ENCODE measurements at regions not wholly inside any gene's neighbourhood (a gene's known extent, or its start where the extent isn't known, plus 50 kb on each side); places are given as distances from the start of the nearest gene placed in this dataset.

DNA sequence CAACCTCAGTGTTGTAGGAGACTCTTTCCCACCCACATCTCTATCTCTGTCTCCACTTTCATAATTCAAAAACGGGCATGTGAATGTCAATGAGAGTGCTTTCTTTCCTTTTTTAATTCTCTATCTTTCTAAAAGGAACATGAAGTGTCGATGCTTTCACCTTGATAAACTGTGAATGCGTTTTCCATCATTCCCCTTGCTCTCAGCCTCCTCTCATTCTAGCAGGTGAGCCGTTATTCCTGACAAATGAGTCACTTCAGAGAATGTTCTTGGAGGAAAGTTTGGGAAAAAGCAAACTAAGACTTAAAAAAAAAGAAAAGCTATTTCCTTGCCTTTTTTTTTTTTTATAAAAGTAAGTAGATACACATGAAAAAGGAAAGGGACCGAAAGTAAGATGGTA, 226.0 kb upstream of the C1orf87 start:
- H3K27me3 ChIP-seq (ENCODE audit: control insufficient read depth in 1 of 2, insufficient read depth in 2 of 2, low read length in 2 of 2): no peaks in the 10 kb centered on the region
- 80 to 84% methylated on average over 5 of the region's 5 CpGs for WGBS, 2 donors
- H3K4me3 ChIP-seq (ENCODE audit: low read depth in 1 of 2, low read length in 2 of 2): no peak overlapping the region
- H3K36me3 ChIP-seq (ENCODE audit: control insufficient read depth in 2 of 2, insufficient read depth in 2 of 2, low read length in 1 of 2): no peaks in the 10 kb centered on the region
- H3K9me3 ChIP-seq (ENCODE audit: control insufficient read depth in 2 of 2, insufficient read depth in 1 of 2, low read depth in 1 of 2, low read length in 1 of 2): no peaks in the 10 kb centered on the region
- no peaks in the 10 kb centered on the region for H3K4me1 ChIP-seq (ENCODE audit: control insufficient read depth in 2 of 2, insufficient read depth in 2 of 2, low read length in 1 of 2)
- H3K27ac ChIP-seq (ENCODE audit: low read depth in 2 of 2, low read length in 1 of 2): no peak overlapping the region

DNA sequence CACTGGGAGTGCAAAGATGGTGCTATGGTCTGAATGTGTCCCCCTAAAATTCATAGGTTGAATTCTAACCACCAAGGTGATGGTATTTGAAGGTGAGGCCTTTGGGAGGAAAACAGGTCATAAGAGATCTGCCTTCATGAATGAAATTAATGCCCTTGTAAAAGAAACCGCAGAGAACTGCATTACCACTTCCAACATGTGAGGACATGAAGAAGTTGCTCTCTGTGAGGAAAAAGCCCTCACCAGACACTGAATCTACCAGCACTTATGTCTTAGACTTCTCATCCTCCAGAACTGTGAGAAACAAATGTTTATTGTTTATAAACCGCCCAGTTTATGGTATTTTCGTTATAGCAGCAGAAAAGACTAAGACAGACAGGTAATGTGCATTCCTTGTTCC, 224.7 kb upstream of the C1orf87 start:
- Histone ChIP-seq H3K27ac (ENCODE audit: low read depth in 2 of 2, low read length in 1 of 2) (no peak overlapping the region), H3K9me3 (ENCODE audit: control insufficient read depth in 2 of 2, insufficient read depth in 1 of 2, low read depth in 1 of 2, low read length in 1 of 2) (no peaks in the 10 kb centered on the region), H3K36me3 (ENCODE audit: control insufficient read depth in 2 of 2, insufficient read depth in 2 of 2, low read length in 1 of 2) (no peaks in the 10 kb centered on the region), H3K4me3 (ENCODE audit: low read depth in 1 of 2, low read length in 2 of 2) (no peak overlapping the region), H3K27me3 (ENCODE audit: control insufficient read depth in 1 of 2, insufficient read depth in 2 of 2, low read length in 2 of 2) (no peaks in the 10 kb centered on the region), H3K4me1 (ENCODE audit: control insufficient read depth in 2 of 2, insufficient read depth in 2 of 2, low read length in 1 of 2) (no peaks in the 10 kb centered on the region)
- 75 to 77% methylated on average over 3 of the region's 3 CpGs for WGBS, 2 donors

DNA sequence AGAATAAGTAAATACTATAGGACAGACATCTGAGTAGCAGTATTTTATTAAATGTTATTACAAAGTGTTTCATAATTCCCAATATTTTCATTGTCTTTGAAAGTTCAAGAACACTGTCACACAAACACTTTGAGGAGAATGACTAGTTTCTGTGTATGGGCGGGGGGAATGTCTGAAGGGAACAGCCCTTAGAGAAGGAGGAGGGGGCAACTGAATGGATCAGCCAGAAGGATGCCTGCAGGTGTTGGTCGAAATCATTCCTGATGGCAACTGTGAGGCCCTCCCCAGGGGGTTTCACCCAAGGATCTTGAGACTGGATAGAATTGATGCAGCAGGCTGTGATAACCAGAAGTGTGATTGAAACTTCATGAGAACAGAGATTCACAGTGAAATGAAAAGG, 223.2 kb upstream of the C1orf87 start:
- Histone ChIP-seq H3K4me3 (ENCODE audit: low read depth in 1 of 2, low read length in 2 of 2) (no peak overlapping the region), H3K27ac (ENCODE audit: low read depth in 2 of 2, low read length in 1 of 2) (no peak overlapping the region), H3K4me1 (ENCODE audit: control insufficient read depth in 2 of 2, insufficient read depth in 2 of 2, low read length in 1 of 2) (no peaks in the 10 kb centered on the region), H3K36me3 (ENCODE audit: control insufficient read depth in 2 of 2, insufficient read depth in 2 of 2, low read length in 1 of 2) (no peaks in the 10 kb centered on the region), H3K9me3 (ENCODE audit: control insufficient read depth in 2 of 2, insufficient read depth in 1 of 2, low read depth in 1 of 2, low read length in 1 of 2) (no peaks in the 10 kb centered on the region), H3K27me3 (ENCODE audit: control insufficient read depth in 1 of 2, insufficient read depth in 2 of 2, low read length in 2 of 2) (no peaks in the 10 kb centered on the region)
- WGBS, 2 donors: 64 to 72% methylated on average over 2 of the region's 2 CpGs

DNA sequence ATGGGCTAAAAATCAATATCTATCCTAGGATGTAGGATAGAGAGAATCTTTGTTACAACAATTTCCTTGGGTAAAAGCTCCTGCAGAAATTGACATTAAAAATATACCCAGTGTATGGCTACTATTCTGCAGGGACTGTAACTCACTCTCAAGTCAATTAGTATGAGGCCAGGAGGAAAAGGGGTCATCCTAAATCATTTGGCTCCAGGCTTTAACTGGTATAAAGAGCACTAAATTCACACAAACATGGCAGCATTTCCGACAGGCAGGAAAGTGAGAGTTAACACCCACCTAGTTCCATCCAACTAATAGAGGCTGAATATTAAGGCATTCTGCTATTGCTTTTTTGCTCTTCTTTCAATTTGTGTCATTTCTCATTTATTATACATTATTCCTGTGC, 218.6 kb upstream of the C1orf87 start:
- H3K4me1 ChIP-seq (ENCODE audit: control insufficient read depth in 2 of 2, insufficient read depth in 2 of 2, low read length in 1 of 2): no peaks in the 10 kb centered on the region
- WGBS, 2 donors: 85 to 90% methylated on average over 1 of the region's 1 CpG
- no peak overlapping the region for H3K27ac ChIP-seq (ENCODE audit: low read depth in 2 of 2, low read length in 1 of 2)
- H3K27me3 ChIP-seq (ENCODE audit: control insufficient read depth in 1 of 2, insufficient read depth in 2 of 2, low read length in 2 of 2): no peaks in the 10 kb centered on the region
- no peaks in the 10 kb centered on the region for H3K36me3 ChIP-seq (ENCODE audit: control insufficient read depth in 2 of 2, insufficient read depth in 2 of 2, low read length in 1 of 2)
- no peaks in the 10 kb centered on the region for H3K9me3 ChIP-seq (ENCODE audit: control insufficient read depth in 2 of 2, insufficient read depth in 1 of 2, low read depth in 1 of 2, low read length in 1 of 2)
- H3K4me3 ChIP-seq (ENCODE audit: low read depth in 1 of 2, low read length in 2 of 2): no peak overlapping the region

DNA sequence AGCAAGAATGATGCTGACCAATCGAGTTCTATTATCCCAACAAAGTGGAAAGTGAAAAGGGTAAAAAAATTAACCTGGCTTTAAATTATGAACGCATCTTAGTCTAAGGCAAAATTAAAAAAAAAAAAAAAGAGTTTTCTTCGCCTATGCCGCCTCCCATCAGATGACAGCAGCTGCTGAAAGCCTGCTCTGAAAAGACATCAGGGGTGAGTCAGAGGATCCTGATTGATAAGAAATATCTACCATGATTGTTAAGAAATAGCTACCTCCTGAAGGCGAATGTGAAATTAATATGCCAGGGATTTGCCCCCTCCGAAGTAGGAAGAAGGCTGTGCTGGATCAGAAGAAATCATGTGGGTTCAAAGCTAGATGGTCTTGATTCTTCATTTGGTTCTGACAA, 216.8 kb upstream of the C1orf87 start:
- Histone ChIP-seq H3K27me3 (ENCODE audit: control insufficient read depth in 1 of 2, insufficient read depth in 2 of 2, low read length in 2 of 2) (no peaks in the 10 kb centered on the region), H3K4me1 (ENCODE audit: control insufficient read depth in 2 of 2, insufficient read depth in 2 of 2, low read length in 1 of 2) (no peaks in the 10 kb centered on the region), H3K36me3 (ENCODE audit: control insufficient read depth in 2 of 2, insufficient read depth in 2 of 2, low read length in 1 of 2) (no peaks in the 10 kb centered on the region), H3K4me3 (ENCODE audit: low read depth in 1 of 2, low read length in 2 of 2) (no peak overlapping the region), H3K27ac (ENCODE audit: low read depth in 2 of 2, low read length in 1 of 2) (no peak overlapping the region), H3K9me3 (ENCODE audit: control insufficient read depth in 2 of 2, insufficient read depth in 1 of 2, low read depth in 1 of 2, low read length in 1 of 2) (no peaks in the 10 kb centered on the region)
- WGBS, 2 donors: 89 to 91% methylated on average over 6 of the region's 6 CpGs

DNA sequence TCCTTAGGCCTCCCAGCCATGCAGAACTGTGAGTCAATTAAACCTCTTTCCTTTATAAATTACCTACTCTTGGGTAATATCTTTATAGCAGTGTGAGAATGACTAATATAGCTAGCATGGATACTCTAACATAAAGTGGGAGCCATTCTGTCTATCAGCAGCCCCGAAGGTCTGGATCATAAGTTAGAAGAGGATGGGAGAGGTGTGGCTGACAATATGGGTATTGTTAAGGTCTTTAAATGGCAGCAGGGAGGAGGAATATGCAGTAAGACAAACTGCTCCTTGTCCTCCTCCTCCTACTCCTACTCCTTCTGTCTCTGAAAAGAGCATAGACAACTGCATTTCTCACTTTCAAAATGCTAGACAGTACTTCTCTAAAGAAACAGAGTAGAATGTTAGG, 214.0 kb upstream of the C1orf87 start:
- WGBS, 2 donors: 90 to 95% methylated on average over 1 of the region's 1 CpG

DNA sequence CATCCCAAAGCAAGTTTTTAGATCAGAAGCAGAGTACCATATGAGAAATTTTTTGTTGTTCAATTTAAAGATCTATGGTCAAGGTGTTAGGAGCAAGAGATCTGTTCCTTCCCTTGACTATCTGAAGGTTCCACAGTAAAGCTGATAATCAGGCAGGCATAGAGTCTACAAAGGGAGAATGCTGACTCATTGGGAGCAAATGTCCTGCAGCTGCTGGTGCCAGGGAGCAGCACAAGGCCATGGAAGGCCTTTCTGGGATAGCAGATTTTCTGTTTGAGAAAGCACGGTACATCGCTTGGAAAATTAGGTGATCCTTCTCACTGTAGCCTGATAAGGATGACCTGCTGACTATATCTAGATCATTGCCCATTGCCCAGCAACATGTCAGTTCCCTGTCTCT, 210.1 kb upstream of the C1orf87 start:
- H3K9me3 ChIP-seq (ENCODE audit: control insufficient read depth in 2 of 2, insufficient read depth in 1 of 2, low read depth in 1 of 2, low read length in 1 of 2): no peaks in the 10 kb centered on the region
- H3K27me3 ChIP-seq (ENCODE audit: control insufficient read depth in 1 of 2, insufficient read depth in 2 of 2, low read length in 2 of 2): no peaks in the 10 kb centered on the region
- H3K36me3 ChIP-seq (ENCODE audit: control insufficient read depth in 2 of 2, insufficient read depth in 2 of 2, low read length in 1 of 2): no peaks in the 10 kb centered on the region
- H3K27ac ChIP-seq (ENCODE audit: low read depth in 2 of 2, low read length in 1 of 2): no peak overlapping the region
- 89 to 95% methylated on average over 2 of the region's 2 CpGs for WGBS, 2 donors
- H3K4me3 ChIP-seq (ENCODE audit: low read depth in 1 of 2, low read length in 2 of 2): no peak overlapping the region
- H3K4me1 ChIP-seq (ENCODE audit: control insufficient read depth in 2 of 2, insufficient read depth in 2 of 2, low read length in 1 of 2): no peaks in the 10 kb centered on the region

More for the DNA sequence above, 214.0 kb upstream of the C1orf87 start:
- Histone ChIP-seq H3K36me3 (ENCODE audit: control insufficient read depth in 2 of 2, insufficient read depth in 2 of 2, low read length in 1 of 2) (no peaks in the 10 kb centered on the region), H3K9me3 (ENCODE audit: control insufficient read depth in 2 of 2, insufficient read depth in 1 of 2, low read depth in 1 of 2, low read length in 1 of 2) (no peaks in the 10 kb centered on the region), H3K27me3 (ENCODE audit: control insufficient read depth in 1 of 2, insufficient read depth in 2 of 2, low read length in 2 of 2) (no peaks in the 10 kb centered on the region), H3K4me1 (ENCODE audit: control insufficient read depth in 2 of 2, insufficient read depth in 2 of 2, low read length in 1 of 2) (no peaks in the 10 kb centered on the region), H3K27ac (ENCODE audit: low read depth in 2 of 2, low read length in 1 of 2) (no peak overlapping the region), H3K4me3 (ENCODE audit: low read depth in 1 of 2, low read length in 2 of 2) (no peak overlapping the region)

DNA sequence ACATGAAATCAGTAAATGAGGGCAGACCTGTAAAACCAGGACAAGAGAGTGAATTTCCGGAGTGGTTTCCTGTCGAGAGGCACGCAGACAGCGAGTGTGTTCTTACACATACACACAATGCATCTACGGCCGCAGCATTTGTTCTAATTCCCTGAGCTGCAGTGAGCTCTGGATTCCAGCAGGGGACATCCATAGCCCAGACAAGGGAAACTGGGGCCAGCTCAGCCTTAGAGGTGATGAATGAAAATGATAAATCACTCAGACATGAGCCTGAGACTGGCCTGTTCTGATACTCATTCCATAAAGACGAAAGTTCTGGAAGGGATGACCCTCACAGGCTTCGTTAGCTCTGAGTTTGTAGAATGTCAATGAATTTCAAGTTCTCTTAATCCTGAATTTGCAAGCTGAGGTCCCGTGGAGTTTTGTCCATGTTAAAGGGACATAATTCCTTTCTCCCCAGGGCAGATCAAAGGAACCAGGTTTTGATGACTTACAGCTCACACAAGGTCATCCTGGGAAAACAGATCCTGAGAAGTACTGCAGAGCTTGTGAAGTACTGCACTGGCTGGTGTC, 207.9 kb upstream of the C1orf87 start:
- Histone ChIP-seq H3K27ac (ENCODE audit: low read depth in 2 of 2, low read length in 1 of 2) (no peak overlapping the region), H3K36me3 (ENCODE audit: control insufficient read depth in 2 of 2, insufficient read depth in 2 of 2, low read length in 1 of 2) (no peaks in the 10 kb centered on the region), H3K4me1 (ENCODE audit: control insufficient read depth in 2 of 2, insufficient read depth in 2 of 2, low read length in 1 of 2) (no peaks in the 10 kb centered on the region), H3K4me3 (ENCODE audit: low read depth in 1 of 2, low read length in 2 of 2) (no peak overlapping the region), H3K9me3 (ENCODE audit: control insufficient read depth in 2 of 2, insufficient read depth in 1 of 2, low read depth in 1 of 2, low read length in 1 of 2) (no peaks in the 10 kb centered on the region), H3K27me3 (ENCODE audit: control insufficient read depth in 1 of 2, insufficient read depth in 2 of 2, low read length in 2 of 2) (no peaks in the 10 kb centered on the region)
- WGBS, 2 donors: 15% methylated on average over 9 of the region's 9 CpGs

DNA sequence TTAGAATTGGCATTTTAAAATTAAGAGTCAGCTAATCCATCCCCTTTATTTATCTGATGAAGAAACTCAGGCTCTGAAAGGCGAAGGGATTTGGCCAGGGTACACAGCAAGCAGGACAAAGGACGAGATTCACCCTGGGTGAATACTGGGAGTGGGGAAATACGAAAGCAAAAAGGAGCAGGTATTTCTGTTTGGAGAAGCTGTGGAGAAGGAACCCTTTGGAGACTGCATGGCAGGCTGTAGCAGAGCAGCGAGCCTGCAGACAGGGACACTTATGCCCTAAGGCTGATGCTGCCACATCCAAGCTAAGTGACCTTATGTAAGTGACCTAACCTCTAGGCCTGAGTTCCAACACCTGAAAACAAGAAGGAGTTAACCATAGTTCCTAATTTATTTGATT, 207.2 kb upstream of the C1orf87 start:
- no peak overlapping the region for H3K4me3 ChIP-seq (ENCODE audit: low read depth in 1 of 2, low read length in 2 of 2)

DNA sequence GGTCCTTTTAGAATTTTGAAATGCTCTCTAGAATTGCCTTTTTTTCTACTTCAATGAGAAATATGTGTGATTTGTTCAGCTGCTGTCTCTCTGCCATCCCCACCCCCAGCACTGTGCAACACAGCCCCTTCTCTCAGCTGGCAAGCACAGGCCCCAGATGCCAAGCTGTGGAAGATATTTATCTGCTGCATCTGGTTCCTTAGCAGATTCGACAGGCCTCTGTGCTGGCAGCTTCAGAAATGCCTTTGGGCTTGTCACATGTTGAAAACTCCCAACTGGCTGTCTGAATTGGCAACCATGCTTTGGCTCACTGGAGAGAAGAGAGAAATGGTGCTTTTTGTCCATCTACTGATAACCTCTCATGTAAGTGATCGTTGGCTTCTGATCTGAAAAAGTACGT, 206.7 kb upstream of the C1orf87 start:
- H3K27me3 ChIP-seq (ENCODE audit: control insufficient read depth in 1 of 2, insufficient read depth in 2 of 2, low read length in 2 of 2): no peaks in the 10 kb centered on the region
- WGBS, 2 donors: 35 to 38% methylated on average over 3 of the region's 3 CpGs
- H3K4me3 ChIP-seq (ENCODE audit: low read depth in 1 of 2, low read length in 2 of 2): no peak overlapping the region
- H3K27ac ChIP-seq (ENCODE audit: low read depth in 2 of 2, low read length in 1 of 2): no peak overlapping the region
- no peaks in the 10 kb centered on the region for H3K36me3 ChIP-seq (ENCODE audit: control insufficient read depth in 2 of 2, insufficient read depth in 2 of 2, low read length in 1 of 2)
- H3K9me3 ChIP-seq (ENCODE audit: control insufficient read depth in 2 of 2, insufficient read depth in 1 of 2, low read depth in 1 of 2, low read length in 1 of 2): no peaks in the 10 kb centered on the region
- H3K4me1 ChIP-seq (ENCODE audit: control insufficient read depth in 2 of 2, insufficient read depth in 2 of 2, low read length in 1 of 2): no peaks in the 10 kb centered on the region

More for the DNA sequence above, 207.2 kb upstream of the C1orf87 start:
- H3K27ac ChIP-seq (ENCODE audit: low read depth in 2 of 2, low read length in 1 of 2): no peak overlapping the region
- H3K27me3 ChIP-seq (ENCODE audit: control insufficient read depth in 1 of 2, insufficient read depth in 2 of 2, low read length in 2 of 2): no peaks in the 10 kb centered on the region
- WGBS, 2 donors: 74 to 84% methylated on average over 4 of the region's 4 CpGs
- H3K9me3 ChIP-seq (ENCODE audit: control insufficient read depth in 2 of 2, insufficient read depth in 1 of 2, low read depth in 1 of 2, low read length in 1 of 2): no peaks in the 10 kb centered on the region
- no peaks in the 10 kb centered on the region for H3K4me1 ChIP-seq (ENCODE audit: control insufficient read depth in 2 of 2, insufficient read depth in 2 of 2, low read length in 1 of 2)
- no peaks in the 10 kb centered on the region for H3K36me3 ChIP-seq (ENCODE audit: control insufficient read depth in 2 of 2, insufficient read depth in 2 of 2, low read length in 1 of 2)
